ENCODE measurements at regions not wholly inside any gene's neighbourhood (a gene's known extent, or its start where the extent isn't known, plus 50 kb on each side); places are given as distances from the start of the nearest gene placed in this dataset.

DNA sequence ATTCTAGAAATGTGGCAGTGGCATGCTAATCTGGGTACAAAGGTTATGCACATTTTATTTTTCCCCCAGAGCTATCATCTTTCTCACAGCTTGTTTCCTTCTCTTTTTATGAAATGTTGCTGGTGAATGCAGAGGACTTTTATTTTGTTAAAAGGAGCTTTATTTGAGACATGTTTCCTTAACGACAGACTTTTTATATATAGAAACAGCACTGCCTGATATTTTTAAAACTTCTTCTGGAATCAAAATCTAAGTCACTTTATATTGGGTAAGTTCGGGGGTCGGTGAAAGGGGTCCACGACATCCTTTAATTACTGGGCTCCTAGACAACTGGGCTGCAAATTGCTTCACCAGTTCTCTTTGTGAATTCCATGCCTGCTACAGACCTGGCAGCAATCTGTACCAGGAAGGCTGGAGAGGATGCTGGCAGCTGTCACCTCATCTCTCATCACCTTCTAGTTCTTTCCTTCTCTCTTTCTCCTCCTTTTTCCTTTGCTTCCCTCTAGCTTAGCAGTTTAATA lies 464.7 kb downstream of the PDCD6IP start:
- no peak for DNase-seq (ENCODE audit: low spot score)
- intact Hi-C loops (cut with DNase I), result no loop called here

DNA sequence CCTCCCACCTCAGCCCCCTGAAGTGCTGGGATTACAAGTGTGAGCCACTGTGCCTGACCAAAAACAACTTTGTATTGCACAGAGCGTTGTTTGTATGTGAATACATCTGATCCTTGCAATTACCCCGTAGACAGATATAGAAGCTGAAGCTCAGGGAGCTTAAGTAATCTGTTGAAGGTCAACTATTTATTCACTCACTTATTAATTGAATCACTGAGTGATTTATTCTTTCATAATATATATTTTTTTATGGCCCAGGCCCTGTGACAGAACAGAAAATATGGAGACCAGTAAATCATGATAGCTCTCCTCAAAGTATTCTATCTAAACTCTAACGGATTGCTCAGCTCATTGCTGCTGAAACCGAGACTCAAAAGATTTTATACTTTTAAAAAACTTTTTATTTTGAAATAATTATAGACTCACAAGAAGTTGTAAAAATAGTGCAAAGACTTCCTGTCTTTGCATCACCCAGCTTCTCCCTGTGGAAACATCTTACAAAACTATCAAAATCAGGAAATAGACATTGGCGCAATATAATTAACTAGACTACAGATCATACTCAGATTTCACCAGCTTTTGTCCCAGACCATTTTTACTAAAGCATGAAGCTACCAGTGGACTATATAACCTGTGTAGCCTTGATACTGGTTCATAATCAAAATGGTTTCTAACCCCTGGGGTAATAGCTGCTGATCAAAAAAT lies 466.1 kb downstream of the PDCD6IP start:
- intact Hi-C loops (cut with DNase I), result no loop called here
- DNase-seq (ENCODE audit: low spot score), result no peak

DNA sequence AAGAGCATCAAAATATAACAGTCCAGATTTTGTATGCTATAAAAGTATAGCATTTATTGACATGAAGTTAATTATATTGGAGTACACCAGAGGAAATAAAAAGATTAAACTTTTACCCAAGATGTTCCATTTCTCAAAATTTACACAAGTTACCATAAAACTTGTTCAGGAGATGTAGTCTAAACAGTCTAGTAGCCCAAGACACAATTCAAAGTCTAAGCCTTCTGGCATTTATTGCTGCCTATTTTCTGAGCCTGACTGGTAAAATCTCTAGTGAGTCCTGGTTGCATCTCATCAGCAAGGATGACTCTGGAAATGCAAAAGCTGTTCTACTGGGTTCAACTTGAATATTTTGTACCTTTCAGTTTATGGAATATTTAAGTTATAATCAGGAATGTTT lies 468.7 kb downstream of the PDCD6IP start:
- DNase-seq (ENCODE audit: low spot score), result no peak
- intact Hi-C loops (cut with DNase I), result no loop called here

DNA sequence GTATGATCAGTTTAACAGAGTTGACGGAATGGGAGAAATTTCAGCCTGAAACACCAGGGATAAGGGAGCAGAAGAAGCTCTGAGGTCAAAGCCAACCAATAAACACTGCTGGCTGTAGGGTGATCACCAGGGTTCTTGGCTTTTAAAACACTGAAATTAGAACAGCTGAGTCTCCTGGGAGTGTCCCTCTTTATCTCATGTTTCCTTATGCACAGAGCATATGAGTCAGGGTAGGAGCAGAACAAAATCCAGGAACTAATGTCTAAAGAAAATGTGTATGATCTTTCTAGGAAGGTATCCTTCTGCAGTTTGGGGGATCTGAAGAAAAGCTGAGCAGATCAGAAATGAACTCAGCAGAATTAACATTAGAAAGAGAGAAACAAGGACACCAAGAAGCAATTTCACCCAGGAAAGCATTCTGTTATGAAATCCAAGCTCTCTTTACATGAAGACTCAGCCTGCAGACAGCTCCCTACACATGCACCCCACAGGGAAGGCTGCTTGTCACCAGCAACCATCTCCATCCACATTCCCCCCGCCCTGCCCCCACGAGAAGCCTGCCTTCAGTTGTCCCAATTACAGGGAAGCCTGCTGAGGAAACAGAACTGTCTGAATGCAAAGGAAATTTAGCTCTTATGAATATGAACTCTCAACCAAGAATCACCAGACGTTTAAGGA lies 469.7 kb downstream of the PDCD6IP start:
- intact Hi-C loops (cut with DNase I), result no loop called here
- DNase-seq (ENCODE audit: low spot score), result no peak

DNA sequence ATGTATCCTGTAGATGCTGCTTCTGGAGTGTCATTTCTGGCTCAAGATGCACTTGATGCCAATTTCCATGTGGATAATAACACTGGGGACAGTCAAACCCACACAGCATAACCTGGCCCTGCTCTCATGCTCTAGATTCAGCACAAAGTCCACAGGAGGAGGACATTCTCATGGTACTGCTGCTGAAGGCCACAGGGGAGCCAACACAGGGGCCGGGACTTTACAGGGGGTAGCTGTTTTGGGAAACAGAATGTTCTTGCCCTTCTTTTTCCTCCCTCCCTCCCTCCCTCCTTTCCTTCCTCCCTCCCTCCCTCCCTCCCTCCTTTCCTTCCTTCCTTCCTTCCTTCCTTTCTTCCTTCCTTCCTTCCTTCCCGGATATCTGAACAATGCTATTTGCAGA lies 477.4 kb downstream of the PDCD6IP start:
- intact Hi-C loops (cut with DNase I), result loop anchor here (10.0 kb wide), 1 partner anchor 391 kb away; no protein-coding TSS in a partner anchor
- no peak for DNase-seq (ENCODE audit: low spot score)

DNA sequence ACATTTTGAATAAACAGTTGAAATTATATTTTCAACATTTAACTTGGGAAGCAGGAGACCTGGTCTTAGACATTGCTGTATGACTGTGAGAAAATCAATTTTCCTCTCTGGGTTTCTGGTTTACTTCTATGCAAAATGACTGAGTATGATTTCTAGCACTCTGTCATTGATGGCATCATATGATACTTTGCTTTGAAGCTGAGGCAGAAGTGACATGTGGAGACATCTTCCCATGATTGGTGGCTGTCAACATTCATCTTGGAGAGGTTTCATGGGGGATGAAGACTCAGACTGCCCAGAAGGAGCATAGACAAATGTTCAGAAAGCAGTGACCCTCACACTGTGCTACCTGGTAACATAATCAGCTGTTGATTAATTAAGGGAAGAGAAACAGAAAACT lies 477.9 kb downstream of the PDCD6IP start:
- intact Hi-C loops (cut with DNase I), result loop anchor here (10.0 kb wide), 1 partner anchor 392 kb away; no protein-coding TSS in a partner anchor

DNA sequence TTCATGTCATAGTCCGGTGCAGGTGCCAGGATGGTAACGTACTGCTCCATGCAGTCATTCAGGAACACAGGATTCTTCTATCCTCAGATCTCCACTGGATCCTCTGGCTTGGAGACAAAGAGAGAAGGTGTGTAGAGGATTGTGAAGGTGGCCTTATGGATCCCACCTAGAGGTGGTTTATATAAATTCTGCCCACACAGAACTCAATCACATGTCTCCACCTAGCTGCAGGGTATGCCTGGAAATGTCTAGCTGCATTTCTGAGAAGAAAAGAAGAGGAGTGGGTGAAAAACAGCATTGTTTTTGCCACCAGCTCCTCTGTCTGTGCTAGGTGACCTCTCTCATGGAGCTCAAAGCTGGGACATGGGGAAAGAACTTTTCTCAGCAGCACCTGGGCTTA lies 478.7 kb downstream of the PDCD6IP start:
- intact Hi-C loops (cut with DNase I), result loop anchor here (10.0 kb wide), 1 partner anchor 392 kb away; no protein-coding TSS in a partner anchor

More for the DNA sequence above, 477.9 kb downstream of the PDCD6IP start:
- DNase-seq (ENCODE audit: low spot score), result no peak

DNA sequence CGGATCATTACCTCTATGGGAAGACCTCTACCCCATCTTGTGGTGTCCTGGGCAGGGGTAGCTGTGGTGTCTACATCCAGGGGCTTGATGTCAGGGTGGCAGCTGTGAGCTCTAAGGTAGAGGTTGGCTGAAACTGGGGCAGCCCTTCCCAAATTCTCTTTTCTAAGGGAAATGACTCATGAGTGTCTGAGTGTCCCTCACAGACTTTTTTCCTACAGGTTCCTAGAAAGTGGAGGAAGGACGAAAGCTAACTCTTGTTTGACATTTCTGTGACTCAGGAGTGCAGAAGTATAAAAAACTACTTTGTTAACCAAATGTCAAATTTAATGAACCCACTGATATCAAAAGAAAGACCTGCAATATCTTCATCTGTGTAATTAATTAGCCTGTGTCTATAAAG lies 481.5 kb downstream of the PDCD6IP start:
- intact Hi-C loops (cut with DNase I), result loop anchor here (10.0 kb wide), 1 partner anchor 395 kb away; no protein-coding TSS in a partner anchor
- no peak for DNase-seq (ENCODE audit: low spot score)

More for the DNA sequence above, 478.7 kb downstream of the PDCD6IP start:
- DNase-seq (ENCODE audit: low spot score), result no peak

DNA sequence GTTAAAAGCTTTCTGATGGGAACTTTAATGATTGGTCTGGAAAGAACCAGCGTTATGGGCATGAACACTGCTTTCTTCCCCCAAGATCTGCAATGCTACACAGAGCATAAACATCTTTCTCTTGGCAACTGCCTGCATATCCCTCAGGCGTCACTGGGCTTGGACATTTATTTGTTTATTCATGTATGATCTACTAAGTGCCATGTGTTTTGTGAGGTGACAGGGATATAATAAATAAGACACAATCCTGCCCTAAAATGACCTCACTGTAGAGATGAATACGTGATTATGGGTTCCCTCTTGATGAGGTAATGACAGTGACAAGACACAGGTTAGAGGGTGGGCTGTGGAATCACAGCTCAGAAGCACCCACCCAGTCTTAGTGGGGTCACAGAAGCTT lies 485.3 kb downstream of the PDCD6IP start:
- intact Hi-C loops (cut with DNase I), result no loop called here
- DNase-seq (ENCODE audit: low spot score), result no peak

DNA sequence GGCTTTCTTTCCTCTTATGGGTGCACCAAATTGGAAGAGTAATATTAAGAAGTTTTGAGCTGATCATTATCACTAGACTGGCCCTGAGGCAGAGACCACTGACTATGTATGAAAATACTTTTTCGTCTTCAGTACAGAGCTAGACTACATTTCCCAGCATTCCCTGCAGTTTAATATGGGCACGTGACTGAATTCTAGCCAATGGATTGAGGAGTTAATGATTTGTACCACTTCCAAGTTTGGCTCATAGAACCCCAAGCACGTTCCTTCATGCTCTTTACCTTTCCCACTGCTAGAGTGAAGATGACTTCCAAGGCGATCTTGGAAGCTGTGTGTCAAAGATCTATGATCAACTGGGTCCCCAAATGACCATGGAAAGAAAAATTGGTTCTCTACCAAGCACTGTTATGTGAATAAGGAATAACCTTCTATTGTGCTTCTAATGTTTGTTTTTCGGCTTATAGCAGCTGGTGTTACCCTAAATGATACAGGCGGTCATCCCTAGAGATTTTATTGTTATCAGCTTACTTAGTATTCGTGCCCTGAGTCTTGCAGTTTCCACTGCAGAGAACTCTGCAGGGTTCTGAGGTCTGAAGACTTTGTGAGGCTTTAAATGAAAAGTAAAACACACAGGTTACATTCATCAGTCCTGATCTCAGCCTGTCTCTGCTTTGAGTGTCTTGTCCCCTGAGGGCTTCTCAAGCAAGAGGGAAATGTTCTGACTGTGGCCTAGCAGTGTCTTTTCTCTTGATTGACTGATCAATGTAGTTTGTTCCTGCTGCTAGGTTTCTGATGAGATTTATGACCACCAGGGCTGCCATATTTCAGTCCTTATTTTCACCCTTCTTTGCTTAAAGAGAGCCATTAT lies 486.8 kb downstream of the PDCD6IP start:
- intact Hi-C loops (cut with DNase I), result no loop called here
- DNase-seq (ENCODE audit: low spot score), result no peak

DNA sequence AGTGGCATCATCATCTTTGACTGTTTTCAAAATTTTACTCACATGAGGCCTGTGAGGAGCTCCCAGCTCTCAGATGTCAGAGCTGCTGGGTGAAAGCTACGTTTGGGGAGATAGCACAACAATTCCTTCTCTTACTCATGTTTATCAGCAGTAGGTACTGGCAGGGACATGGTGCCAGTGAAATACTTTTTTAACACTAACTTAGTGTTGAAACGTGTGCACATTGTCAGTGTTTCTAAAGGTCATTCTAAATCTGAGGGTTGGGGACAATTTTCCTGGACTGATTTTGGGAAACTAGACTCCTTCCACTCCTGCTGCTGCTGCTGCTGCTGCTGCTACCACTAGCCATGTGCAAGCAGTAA lies 487.4 kb downstream of the PDCD6IP start:
- no peak for DNase-seq (ENCODE audit: low spot score)
- intact Hi-C loops (cut with DNase I), result no loop called here

DNA sequence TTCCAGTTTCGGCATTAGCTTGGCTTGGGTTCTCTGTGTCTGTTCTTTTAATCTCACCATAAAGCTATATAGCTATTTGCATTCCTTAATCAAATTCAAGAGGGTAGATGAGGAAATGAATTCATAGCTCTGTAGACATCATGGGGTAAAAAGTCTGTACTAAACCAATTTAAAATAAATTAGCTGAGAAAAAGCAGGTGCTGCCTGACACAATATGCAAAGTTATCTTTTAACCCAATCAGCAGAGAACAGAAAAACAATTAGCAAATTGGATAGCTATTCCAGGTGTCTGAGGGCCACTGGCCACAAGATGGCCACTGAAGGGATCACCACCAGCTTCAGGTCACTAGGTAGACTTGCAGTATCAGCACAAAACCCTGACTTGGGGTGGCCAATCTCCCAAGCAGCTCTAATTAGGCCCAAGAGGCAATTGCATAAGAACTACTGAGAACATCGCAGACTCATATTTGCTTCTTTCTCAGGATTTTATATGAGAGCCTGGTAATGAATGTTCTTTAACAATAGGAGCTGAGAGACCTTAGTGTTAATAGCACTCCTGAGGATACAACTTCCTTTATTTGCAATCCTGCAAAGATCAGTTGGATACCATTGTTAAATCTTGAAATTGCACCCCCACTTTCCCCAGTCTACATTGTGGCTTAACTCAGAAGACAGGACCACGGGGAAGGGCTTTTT lies 494.3 kb downstream of the PDCD6IP start:
- DNase-seq (ENCODE audit: low spot score), result no peak
- intact Hi-C loops (cut with DNase I), result no loop called here

DNA sequence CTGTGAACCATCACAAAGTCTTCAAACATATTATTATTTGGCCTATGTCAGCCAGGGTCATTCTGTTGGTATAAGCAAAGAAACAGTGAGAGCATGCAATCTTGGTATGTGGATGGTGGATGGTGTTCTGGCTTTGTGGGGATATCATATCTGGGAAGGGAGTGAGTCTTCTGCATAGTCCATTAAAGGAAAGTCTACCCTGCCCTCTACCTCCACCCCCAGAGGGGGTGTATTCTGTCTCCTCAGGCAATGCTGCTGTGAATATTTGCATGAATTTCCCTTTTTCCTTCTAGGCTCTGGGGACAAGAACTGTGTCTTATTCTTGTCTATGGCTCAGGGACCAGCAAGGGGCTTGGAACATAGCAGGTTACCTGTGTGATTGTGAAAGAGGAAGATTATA lies 495.8 kb downstream of the PDCD6IP start:
- no peak for DNase-seq (ENCODE audit: low spot score)
- intact Hi-C loops (cut with DNase I), result no loop called here

DNA sequence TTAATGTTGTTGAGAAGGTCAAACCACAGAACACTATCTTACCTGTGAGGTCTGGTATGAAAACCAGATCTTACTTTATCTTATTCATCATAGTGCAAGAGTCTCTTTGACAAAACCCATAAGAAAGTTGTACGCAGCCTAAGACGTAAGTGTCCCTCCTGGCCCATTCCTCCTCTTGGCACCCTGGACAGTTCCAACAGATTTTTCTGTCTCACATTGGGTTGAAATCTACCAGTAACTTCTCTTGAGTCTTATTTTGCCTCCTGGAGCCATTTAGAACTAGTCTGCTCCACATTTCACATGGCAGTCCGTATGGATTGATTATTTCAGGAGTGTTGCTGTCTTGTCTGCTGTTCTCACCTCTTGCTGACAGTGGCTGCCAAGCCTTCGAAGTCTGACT lies 498.4 kb downstream of the PDCD6IP start:
- DNase-seq (ENCODE audit: low spot score), result no peak
- intact Hi-C loops (cut with DNase I), result no loop called here

DNA sequence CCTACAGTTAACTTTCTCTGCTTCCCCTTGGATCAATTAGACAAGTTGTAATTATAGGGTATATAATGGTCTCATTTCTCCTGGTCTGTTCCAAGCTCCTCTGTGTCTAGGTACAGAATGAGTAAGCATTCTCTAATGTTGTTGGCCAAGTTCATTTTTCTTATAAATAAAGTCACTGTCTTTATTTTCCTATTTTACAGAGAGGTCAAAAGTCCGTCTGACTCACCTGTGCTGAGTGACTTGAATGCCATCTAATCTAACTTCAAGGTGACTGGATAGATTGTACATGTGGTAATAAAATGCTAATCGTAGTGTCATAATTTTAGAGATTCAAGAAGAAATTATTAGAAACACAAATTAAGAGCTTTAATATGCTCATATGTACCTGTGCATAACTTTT lies 500.2 kb downstream of the PDCD6IP start:
- intact Hi-C loops (cut with DNase I), result no loop called here
- DNase-seq (ENCODE audit: low spot score), result no peak

DNA sequence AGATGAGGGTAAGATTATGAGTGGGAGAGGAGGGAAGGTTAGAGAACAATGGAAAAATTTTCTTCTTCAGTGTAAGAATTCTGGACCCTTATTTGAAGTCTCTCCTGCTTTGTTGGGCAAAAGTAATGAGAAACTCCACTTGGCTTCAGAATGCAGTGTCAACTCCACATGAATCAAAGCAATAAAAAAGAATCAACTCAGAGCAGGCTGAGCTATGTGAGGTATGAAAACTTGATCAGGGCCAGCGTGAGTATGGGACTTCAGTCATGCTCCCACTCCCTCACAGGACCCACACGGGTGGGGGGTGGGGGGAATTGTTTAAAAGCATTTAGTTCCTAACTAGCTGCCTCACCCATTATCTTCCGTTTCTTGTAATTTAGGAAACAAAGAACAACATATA lies 502.2 kb downstream of the PDCD6IP start:
- DNase-seq (ENCODE audit: low spot score), result no peak
- intact Hi-C loops (cut with DNase I), result no loop called here

DNA sequence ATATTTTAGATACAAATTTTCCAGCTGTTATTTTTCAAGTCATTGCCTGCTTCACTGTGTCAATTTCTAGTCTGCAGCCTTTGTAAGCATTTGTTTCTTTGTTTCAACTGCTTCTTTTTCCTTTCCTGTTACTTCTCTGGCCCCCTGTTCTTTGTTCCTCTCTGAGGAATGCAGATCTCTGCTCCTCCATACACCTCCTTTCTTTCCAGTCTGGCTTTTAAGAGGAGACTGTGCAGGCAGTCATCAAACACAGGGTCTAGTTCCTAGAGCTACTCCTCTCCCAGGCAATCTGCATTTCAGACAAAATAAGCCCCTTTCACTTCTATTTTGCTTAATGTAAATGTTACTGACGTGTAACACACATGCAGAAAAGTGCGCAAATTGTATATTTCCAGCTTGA lies 502.9 kb downstream of the PDCD6IP start:
- intact Hi-C loops (cut with DNase I), result no loop called here
- no peak for DNase-seq (ENCODE audit: low spot score)

DNA sequence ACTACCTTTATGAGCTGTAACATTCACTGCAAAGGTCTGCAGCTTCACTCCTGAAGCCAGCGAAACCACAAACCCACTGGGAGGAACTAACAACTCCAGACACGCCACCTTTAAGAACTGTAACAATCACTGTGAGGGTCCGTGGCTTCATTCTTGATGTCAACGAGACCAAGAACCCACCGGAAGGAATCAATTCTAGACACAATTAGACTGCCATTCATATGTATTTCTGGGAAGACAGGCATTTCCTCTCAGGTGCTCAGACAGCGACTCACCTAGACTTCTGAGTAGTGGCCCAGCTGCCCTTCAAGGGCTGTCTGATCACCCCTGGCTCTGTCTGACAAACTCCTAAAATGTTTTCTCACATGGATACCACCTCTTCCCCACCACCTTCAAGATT lies 506.8 kb downstream of the PDCD6IP start:
- no peak for DNase-seq (ENCODE audit: low spot score)
- intact Hi-C loops (cut with DNase I), result no loop called here

DNA sequence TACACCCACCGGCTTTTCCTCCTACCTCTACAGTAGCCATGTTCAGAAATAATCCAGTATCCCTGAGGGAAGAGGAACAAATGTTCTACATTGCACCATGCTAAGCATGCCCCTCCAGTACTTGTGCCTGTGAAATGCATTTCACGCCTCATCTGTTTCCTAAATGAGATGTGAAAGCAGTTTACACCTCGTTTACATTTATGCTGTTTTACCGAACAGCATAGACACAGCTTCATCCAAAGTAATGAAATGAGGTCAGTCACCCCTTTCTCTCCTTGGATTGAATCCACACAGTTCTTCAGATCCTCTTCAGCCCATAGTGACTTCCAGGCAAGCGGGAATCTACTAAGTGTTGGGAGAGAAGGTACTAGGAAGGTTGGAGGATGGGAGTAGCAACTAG lies 514.3 kb downstream of the PDCD6IP start:
- intact Hi-C loops (cut with DNase I), result no loop called here
- no peak for DNase-seq (ENCODE audit: low spot score)

DNA sequence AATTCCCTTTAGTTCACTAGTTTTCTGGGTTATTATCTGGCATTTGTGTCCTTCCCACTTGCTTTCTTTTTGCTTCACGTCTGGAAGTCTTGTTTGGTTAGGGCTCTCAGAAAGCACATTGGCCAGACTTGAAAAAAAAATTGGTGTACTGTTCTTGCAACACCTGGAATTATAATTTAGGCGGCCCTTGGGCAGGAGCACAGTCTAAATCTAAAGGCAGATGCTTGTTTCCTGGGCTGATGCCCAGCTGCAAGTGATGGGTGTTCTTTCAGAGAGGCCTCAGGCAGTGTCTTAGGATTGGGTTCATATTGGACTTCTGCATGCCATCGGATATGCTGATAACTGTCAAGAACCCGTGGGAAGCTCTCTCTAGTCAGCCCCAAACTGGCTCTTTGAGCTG lies 521.5 kb downstream of the PDCD6IP start:
- intact Hi-C loops (cut with DNase I), result no loop called here
- DNase-seq (ENCODE audit: low spot score), result no peak

Data from cardiac septum (tissue), 1 donor.